Right lobe of liver (tissue), 6 donors: ENCODE measurements at regions not wholly inside any gene's neighbourhood (a gene's known extent, or its start where the extent isn't known, plus 50 kb on each side); places are given as distances from the start of the nearest gene placed in this dataset.

Experiments
- ATAC-seq, 4 donors: fragments of 200-7000 bp; cut with Tn5 transposase; one replicate each; pipeline ENCODE4 v1.9.1; 2020; ENCODE audit warnings: mild to moderate bottlenecking in 4 of 4, moderate library complexity in 4 of 4
- DNase-seq, 3 donors: peaks; one replicate each; pipeline ENCODE4 v3.0.0-alpha.2; 2020
- H3K27ac ChIP-seq, 3 donors: fragments of 200-600 bp; one replicate each; pipeline ENCODE4 v1.8.0; 2022
- H3K27me3 ChIP-seq, 2 donors: fragments of 200-600 bp; one replicate each; pipeline ENCODE4 v1.8.0; 2022
- H3K36me3 ChIP-seq, 4 donors: fragments of 200-600 bp; sonication (generic) in 1 of 4; one replicate each; pipeline versions ENCODE4 v1.5.1 to v1.8.0; 2017 to 2022; ENCODE audit warnings: control low read depth in 1 of 4
- H3K4me1 ChIP-seq, 4 donors: fragments of 200-600 bp; sonication (generic) in 1 of 4; one replicate each; pipeline versions ENCODE4 v1.5.1 to v1.8.0; 2017 to 2022; ENCODE audit warnings: control low read depth in 1 of 4
- H3K4me3 ChIP-seq, 3 donors: fragments of 200-600 bp; one replicate each; pipeline ENCODE4 v1.8.0; 2022
- H3K9me3 ChIP-seq, 4 donors: fragments of 200-600 bp; sonication (generic) in 1 of 4; one replicate each; pipeline versions ENCODE4 v1.5.1 to v1.8.0; 2017 to 2022; ENCODE audit warnings: control low read depth in 1 of 4
- CTCF ChIP-seq, 4 donors: fragments of 200-600 bp in 3 of 4; fragments of 450-650 bp in 1 of 4; IDR thresholded peaks; one replicate each; pipeline versions ENCODE4 v1.5.1 to v1.8.0; 2016 to 2022; ENCODE audit warnings: antibody characterized with exemption in 4 of 4, mild to moderate bottlenecking in 2 of 4
- POLR2A ChIP-seq: fragments of 450-650 bp; IDR thresholded peaks from one replicate; pipeline ENCODE4 v1.6.1; 2017; ENCODE audit warnings: antibody characterized with exemption, mild to moderate bottlenecking
- WGBS: methylation state at CpG from one replicate; pipeline ENCODE4 v1.1.6; 2018; ENCODE audit warnings: low coverage, low lambda C conversion rate; ENCODE audit not compliant: insufficient coverage; ENCODE audit errors: missing lambda C conversion rate; 5-methylcytosine and 5-hydroxymethylcytosine counted together
- intact Hi-C, 2 donors: fragments of 100-400 bp; cut with DNase I; formaldehyde crosslinking; loops; one replicate each; pipeline versions ENCODE4 v1.11.2 to v1.14.1; 2022
- donor health status: DM: no; HTN: yes; CAD: no.
- donor health status: DM: no; HTN: no; CAD: no.
- donor health status: DM: no; HTN: no; CAD: no.
- donor health status: DM: no; HTN: yes; CAD: no.
- donor health status: DM: no; HTN: yes; CAD: no.

- intact Hi-C loops = loop anchor here (10.0 kb wide), 2 partner anchors 328 to 338 kb away; partner anchors contain the start of gene SHH (in 1 of the 2)
- TF ChIP-seq POLR2A = no peak
- no peak for TF ChIP-seq CTCF (IDR thresholded peaks at IDR 0.05)
- ATAC-seq (peak in 1 of 4 donors; percentile 41), DNase-seq (no peak)
- 9% methylated on average over 6 of the region's 6 CpGs for WGBS
- no peak overlapping the region for H3K27ac ChIP-seq
- no peaks in the 10 kb centered on the region for H3K4me1 ChIP-seq
- no peak overlapping the region for H3K4me3 ChIP-seq
- H3K27me3 ChIP-seq = no peaks in the 10 kb centered on the region
- H3K9me3 ChIP-seq = no peaks in the 10 kb centered on the region
- H3K36me3 ChIP-seq = no peaks in the 10 kb centered on the region
Measured at GRCh38 chr7:156152390-156152789, 340.1 kb upstream of the SHH start.

GRCh38 chr7:156151658-156152057 lies 339.4 kb upstream of the SHH start:
- intact Hi-C loops = loop anchor here (10.0 kb wide), 2 partner anchors 327 to 337 kb away; partner anchors contain the start of gene SHH (in 1 of the 2)
- H3K4me1 ChIP-seq = no peaks in the 10 kb centered on the region
- no peak for TF ChIP-seq POLR2A
- TF ChIP-seq CTCF (IDR thresholded peaks at IDR 0.05) = no peak
- DNase-seq = no peak
- no peak overlapping the region for H3K4me3 ChIP-seq
- H3K27ac ChIP-seq = no peak overlapping the region
- ATAC-seq = no peak
- H3K27me3 ChIP-seq = no peaks in the 10 kb centered on the region
- WGBS = 70% methylated on average over 6 of the region's 6 CpGs
- no peaks in the 10 kb centered on the region for H3K9me3 ChIP-seq
- no peaks in the 10 kb centered on the region for H3K36me3 ChIP-seq

- Histone ChIP-seq H3K4me3 (no peak overlapping the region), H3K27ac (no peak overlapping the region), H3K27me3 (no peaks in the 10 kb centered on the region), H3K36me3 (no peaks in the 10 kb centered on the region), H3K4me1 (no peaks in the 10 kb centered on the region), H3K9me3 (no peaks in the 10 kb centered on the region)
- 53% methylated on average over 8 of the region's 8 CpGs for WGBS
- ATAC-seq = no peak
- TF ChIP-seq CTCF (IDR thresholded peaks at IDR 0.05) (no peak), POLR2A (no peak)
- DNase-seq = no peak
- intact Hi-C loops = loop anchor here (10.0 kb wide), 2 partner anchors 326 to 336 kb away; partner anchors contain the start of gene SHH (in 1 of the 2)
Measured at GRCh38 chr7:156151078-156151477, 338.8 kb upstream of the SHH start.

GRCh38 chr7:156148995-156149394 lies 336.7 kb upstream of the SHH start:
- no peak overlapping the region for H3K27ac ChIP-seq
- no peaks in the 10 kb centered on the region for H3K27me3 ChIP-seq
- WGBS = 75% methylated on average over 1 of the region's 9 CpGs
- TF ChIP-seq CTCF (IDR thresholded peaks at IDR 0.05) (no peak), POLR2A (no peak)
- no peak for ATAC-seq
- no peak overlapping the region for H3K4me3 ChIP-seq
- H3K9me3 ChIP-seq = no peaks in the 10 kb centered on the region
- intact Hi-C loops = no loop called here
- no peaks in the 10 kb centered on the region for H3K36me3 ChIP-seq
- no peak for DNase-seq
- no peaks in the 10 kb centered on the region for H3K4me1 ChIP-seq

GRCh38 chr7:156148547-156148946 lies 336.3 kb upstream of the SHH start:
- intact Hi-C loops = no loop called here
- WGBS = 80% methylated on average over 2 of the region's 8 CpGs
- DNase-seq (no peak), ATAC-seq (no peak)
- Histone ChIP-seq H3K9me3 (no peaks in the 10 kb centered on the region), H3K36me3 (no peaks in the 10 kb centered on the region), H3K4me1 (no peaks in the 10 kb centered on the region), H3K4me3 (no peak overlapping the region), H3K27me3 (no peaks in the 10 kb centered on the region), H3K27ac (no peak overlapping the region)
- TF ChIP-seq POLR2A (no peak), CTCF (IDR thresholded peaks at IDR 0.05) (no peak)
